Kidney epithelial cell (primary cell): ENCODE measurements at regions not wholly inside any gene's neighbourhood (a gene's known extent, or its start where the extent isn't known, plus 50 kb on each side); places are given as distances from the start of the nearest gene placed in this dataset.

Source experiments
- DNase-seq: peaks from one replicate; pipeline ENCODE4 v3.0.0-alpha.2; 2010; ENCODE audit warnings: low read depth
- H3K27me3 ChIP-seq: 2 replicates; pipeline ENCODE4 v1.6.0; 2011; ENCODE audit warnings: low read length; ENCODE audit not compliant: control insufficient read depth, insufficient read depth
- H3K36me3 ChIP-seq: 2 replicates; pipeline ENCODE4 v1.5.1; 2011; ENCODE audit warnings: low read length; ENCODE audit not compliant: control insufficient read depth, insufficient read depth
- H3K4me3 ChIP-seq: 2 replicates; pipeline ENCODE4 v1.5.1; 2011; ENCODE audit warnings: low read depth, mild to moderate bottlenecking, control low read depth, low read length
- CTCF ChIP-seq: IDR thresholded peaks from 2 replicates; pipeline ENCODE4 v1.5.1; 2011; ENCODE audit warnings: mild to moderate bottlenecking, moderate library complexity, low read length, control low read depth, inconsistent platforms; ENCODE audit not compliant: insufficient read depth, poor library complexity, severe bottlenecking

GRCh38 chr3:112765531-112765930 lies 81.1 kb downstream of the CD200R1L start:
- TF ChIP-seq CTCF: no peak
- Histone ChIP-seq H3K27me3 (no peaks in the 10 kb centered on the region), H3K4me3 (no peak overlapping the region), H3K36me3 (no peaks in the 10 kb centered on the region)
- DNase-seq: no peak

- DNase-seq: no peak
- Histone ChIP-seq H3K4me3 (no peak overlapping the region), H3K27me3 (no peaks in the 10 kb centered on the region), H3K36me3 (no peaks in the 10 kb centered on the region)
- no peak for TF ChIP-seq CTCF
Observed at GRCh38 chr3:112763258-112763657, 83.4 kb downstream of the CD200R1L start.

GRCh38 chr3:112761062-112761638 lies 85.5 kb downstream of the CD200R1L start:
- no peak for DNase-seq
- H3K27me3 ChIP-seq: no peaks in the 10 kb centered on the region
- H3K36me3 ChIP-seq: no peaks in the 10 kb centered on the region
- TF ChIP-seq CTCF: no peak
- no peak overlapping the region for H3K4me3 ChIP-seq

- no peaks in the 10 kb centered on the region for H3K36me3 ChIP-seq
- H3K4me3 ChIP-seq: no peak overlapping the region
- H3K27me3 ChIP-seq: no peaks in the 10 kb centered on the region
- TF ChIP-seq CTCF: no peak
- no peak for DNase-seq
Observed at GRCh38 chr3:112759681-112760080, 87.0 kb downstream of the CD200R1L start.

GRCh38 chr3:112759210-112759609 lies 87.5 kb downstream of the CD200R1L start:
- no peaks in the 10 kb centered on the region for H3K36me3 ChIP-seq
- H3K4me3 ChIP-seq: no peak overlapping the region
- H3K27me3 ChIP-seq: no peaks in the 10 kb centered on the region
- TF ChIP-seq CTCF: no peak
- DNase-seq: no peak

- no peaks in the 10 kb centered on the region for H3K36me3 ChIP-seq
- no peak for TF ChIP-seq CTCF
- H3K4me3 ChIP-seq: no peak overlapping the region
- no peak for DNase-seq
- no peaks in the 10 kb centered on the region for H3K27me3 ChIP-seq
Observed at GRCh38 chr3:112757197-112757596, 89.5 kb downstream of the CD200R1L start.
